PC-9 (cell line): ENCODE measurements at regions not wholly inside any gene's neighbourhood (a gene's known extent, or its start where the extent isn't known, plus 50 kb on each side); places are given as distances from the start of the nearest gene placed in this dataset.

Experiments
- BruUV-seq: library from RNA; stranded (reverse); fragments of 400-500 nt; replicated peaks from 2 replicates; lab custom pipeline; 2021; lab: Mats Ljungman, UMichigan
- CTCF ChIA-PET: fragments of 300-600 bp; sonication (Branson Sonifier 250); formaldehyde crosslinking; loops from one replicate; lab custom pipeline; 2022; ENCODE audit warnings: antibody characterized with exemption; lab: Charles Lee
- POLR2A ChIA-PET: fragments of 300-600 bp; sonication (Branson Sonifier 250); formaldehyde crosslinking; loops from one replicate; lab custom pipeline; 2022; ENCODE audit warnings: antibody characterized with exemption; ENCODE audit not compliant: unreplicated experiment; lab: Charles Lee
- DNase-seq, 2 experiments: peaks; one replicate each; pipeline versions ENCODE4 v3.0.0 to v3.0.0-alpha.2; 2015 to 2022; ENCODE audit warnings: mixed read lengths in 1 of 2
- H2AFZ ChIP-seq: fragments of 200-600 bp; sonication (generic); 2 replicates; pipeline ENCODE4 v1.8.1; 2017; ENCODE audit warnings: antibody characterized with exemption
- H3F3A ChIP-seq: fragments of 200-600 bp; sonication (generic); 2 replicates; pipeline ENCODE4 v1.8.1; 2017; ENCODE audit warnings: antibody characterized with exemption, mild to moderate bottlenecking, low read depth; ENCODE audit not compliant: insufficient read depth
- H3K27ac ChIP-seq: fragments of 200-600 bp; sonication (generic); 2 replicates; pipeline ENCODE4 v1.6.1; 2016; ENCODE audit warnings: mixed run types
- H3K27me3 ChIP-seq: fragments of 200-600 bp; sonication (generic); 2 replicates; pipeline ENCODE4 v1.6.1; 2016; ENCODE audit warnings: low read depth, mixed run types; ENCODE audit not compliant: insufficient read depth
- H3K36me3 ChIP-seq: fragments of 200-600 bp; sonication (generic); 2 replicates; pipeline ENCODE4 v1.6.1; 2016; ENCODE audit warnings: low read depth, mixed run types
- H3K4me1 ChIP-seq: fragments of 200-600 bp; sonication (generic); replicated peaks from 2 replicates; pipeline ENCODE4 v1.6.1; 2016; ENCODE audit warnings: mixed run types; ENCODE audit not compliant: insufficient read depth
- H3K4me2 ChIP-seq: fragments of 200-600 bp; sonication (generic); 2 replicates; pipeline ENCODE4 v1.6.1; 2017; ENCODE audit warnings: mixed run types
- H3K4me3 ChIP-seq: fragments of 200-600 bp; sonication (generic); 2 replicates; pipeline ENCODE4 v1.6.1; 2016; ENCODE audit warnings: mixed run types
- H3K79me2 ChIP-seq: fragments of 200-600 bp; sonication (generic); 2 replicates; pipeline ENCODE4 v1.6.1; 2017; ENCODE audit warnings: low read depth, mixed run types
- H3K9me2 ChIP-seq: fragments of 200-600 bp; sonication (generic); 2 replicates; pipeline ENCODE4 v1.8.1; 2017; ENCODE audit warnings: mild to moderate bottlenecking; ENCODE audit not compliant: insufficient read depth
- H3K9me3 ChIP-seq: fragments of 200-600 bp; sonication (generic); 2 replicates; pipeline ENCODE4 v1.8.1; 2016; ENCODE audit warnings: low read depth; ENCODE audit not compliant: insufficient read depth
- H4K20me1 ChIP-seq: fragments of 200-600 bp; sonication (generic); 2 replicates; pipeline ENCODE4 v1.8.1; 2017; ENCODE audit not compliant: insufficient read depth
- EZH2 ChIP-seq: fragments of 200-600 bp; sonication (generic); IDR thresholded peaks from 2 replicates; pipeline ENCODE4 v1.8.0; 2017; ENCODE audit warnings: antibody characterized with exemption, low read depth
- intact Hi-C: fragments of 100-400 bp; cut with micrococcal nuclease; formaldehyde crosslinking; loops from one replicate; pipeline ENCODE4 v1.10.0; 2022; ENCODE audit not compliant: unreplicated experiment
- TF ChIP-seq, protein P1 (sequence below): fragments of 200-600 bp; sonication (generic); conservative IDR thresholded peaks from 2 replicates; pipeline ENCODE4 v1.6.1; 2017; ENCODE audit warnings: mixed run types, antibody characterized with exemption, mild to moderate bottlenecking, moderate library complexity

GRCh38 chr5:110134963-110135935 is 445.5 kb downstream of the MAN2A1 start:
- H3K4me3 ChIP-seq = no peak overlapping the region
- H2AFZ ChIP-seq = no peak overlapping the region
- no peak overlapping the region for H3K4me2 ChIP-seq
- H3K36me3 ChIP-seq = no peaks in the 10 kb centered on the region
- CTCF ChIA-PET = no interaction called here
- H3K27me3 ChIP-seq = no peaks in the 10 kb centered on the region
- POLR2A ChIA-PET = no interaction called here
- H3K79me2 ChIP-seq = no peaks in the 10 kb centered on the region
- no peaks in the 10 kb centered on the region for H3F3A ChIP-seq
- no peaks in the 10 kb centered on the region for H4K20me1 ChIP-seq
- H3K9me3 ChIP-seq = no peaks in the 10 kb centered on the region
- H3K9me2 ChIP-seq = no peaks in the 10 kb centered on the region
- H3K4me1 ChIP-seq = no peaks in the 10 kb centered on the region
- intact Hi-C loops = no loop called here
- no peak for TF ChIP-seq EZH2
- TF ChIP-seq, protein P1, sequence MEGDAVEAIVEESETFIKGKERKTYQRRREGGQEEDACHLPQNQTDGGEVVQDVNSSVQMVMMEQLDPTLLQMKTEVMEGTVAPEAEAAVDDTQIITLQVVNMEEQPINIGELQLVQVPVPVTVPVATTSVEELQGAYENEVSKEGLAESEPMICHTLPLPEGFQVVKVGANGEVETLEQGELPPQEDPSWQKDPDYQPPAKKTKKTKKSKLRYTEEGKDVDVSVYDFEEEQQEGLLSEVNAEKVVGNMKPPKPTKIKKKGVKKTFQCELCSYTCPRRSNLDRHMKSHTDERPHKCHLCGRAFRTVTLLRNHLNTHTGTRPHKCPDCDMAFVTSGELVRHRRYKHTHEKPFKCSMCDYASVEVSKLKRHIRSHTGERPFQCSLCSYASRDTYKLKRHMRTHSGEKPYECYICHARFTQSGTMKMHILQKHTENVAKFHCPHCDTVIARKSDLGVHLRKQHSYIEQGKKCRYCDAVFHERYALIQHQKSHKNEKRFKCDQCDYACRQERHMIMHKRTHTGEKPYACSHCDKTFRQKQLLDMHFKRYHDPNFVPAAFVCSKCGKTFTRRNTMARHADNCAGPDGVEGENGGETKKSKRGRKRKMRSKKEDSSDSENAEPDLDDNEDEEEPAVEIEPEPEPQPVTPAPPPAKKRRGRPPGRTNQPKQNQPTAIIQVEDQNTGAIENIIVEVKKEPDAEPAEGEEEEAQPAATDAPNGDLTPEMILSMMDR = no peak
- no peak for DNase-seq
- no TSS peak for BruUV-seq
- no peak overlapping the region for H3K27ac ChIP-seq

GRCh38 chr5:110150199-110150598 is 460.5 kb downstream of the MAN2A1 start:
- TF ChIP-seq EZH2 = no peak
- TF ChIP-seq, protein P1 = no peak
- H3K9me3 ChIP-seq = no peaks in the 10 kb centered on the region
- H4K20me1 ChIP-seq = no peaks in the 10 kb centered on the region
- H3K79me2 ChIP-seq = no peaks in the 10 kb centered on the region
- H3F3A ChIP-seq = no peaks in the 10 kb centered on the region
- no peak overlapping the region for H2AFZ ChIP-seq
- no TSS peak for BruUV-seq
- POLR2A ChIA-PET = no interaction called here
- H3K4me2 ChIP-seq = no peak overlapping the region
- no peak for DNase-seq
- intact Hi-C loops = no loop called here
- no peaks in the 10 kb centered on the region for H3K36me3 ChIP-seq
- no peaks in the 10 kb centered on the region for H3K9me2 ChIP-seq
- no peaks in the 10 kb centered on the region for H3K27me3 ChIP-seq
- CTCF ChIA-PET = no interaction called here
- no peak overlapping the region for H3K4me3 ChIP-seq
- no peak overlapping the region for H3K27ac ChIP-seq
- no peaks in the 10 kb centered on the region for H3K4me1 ChIP-seq

DNA sequence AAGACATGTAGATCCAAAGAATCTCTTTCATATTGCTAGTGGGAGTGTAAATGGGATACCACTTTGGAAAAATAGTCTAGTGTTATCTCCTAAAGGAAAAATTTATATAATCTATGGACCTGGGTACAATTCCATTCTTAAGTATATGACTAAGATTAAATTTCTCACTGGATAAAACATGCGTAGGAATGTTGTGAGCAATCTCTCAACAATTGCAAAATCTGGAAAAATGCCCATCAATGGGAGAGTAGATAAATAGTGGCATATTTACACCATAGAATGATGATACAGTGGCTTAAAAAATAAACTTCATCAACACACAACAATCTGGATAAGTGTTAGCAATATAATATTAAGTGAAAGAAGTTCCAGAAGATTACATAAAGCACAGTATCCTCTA is 469.5 kb downstream of the MAN2A1 start:
- no peak overlapping the region for H3K27ac ChIP-seq
- no peaks in the 10 kb centered on the region for H4K20me1 ChIP-seq
- TF ChIP-seq, protein P1 = no peak
- TF ChIP-seq EZH2 = no peak
- no peak for DNase-seq
- no peaks in the 10 kb centered on the region for H3K27me3 ChIP-seq
- no peak overlapping the region for H3K4me3 ChIP-seq
- ChIA-PET POLR2A (no interaction called here), CTCF (no interaction called here)
- no peaks in the 10 kb centered on the region for H3K9me3 ChIP-seq
- H3K9me2 ChIP-seq = no peaks in the 10 kb centered on the region
- H3K4me1 ChIP-seq = no peaks in the 10 kb centered on the region
- intact Hi-C loops = no loop called here
- no peaks in the 10 kb centered on the region for H3K36me3 ChIP-seq
- no peaks in the 10 kb centered on the region for H3F3A ChIP-seq
- no peak overlapping the region for H3K4me2 ChIP-seq
- BruUV-seq = no TSS peak
- H2AFZ ChIP-seq = no peak overlapping the region
- H3K79me2 ChIP-seq = no peaks in the 10 kb centered on the region
